HL-60 (cell line): ENCODE measurements at regions not wholly inside any gene's neighbourhood (a gene's known extent, or its start where the extent isn't known, plus 50 kb on each side); places are given as distances from the start of the nearest gene placed in this dataset.

Experiments used
- GABPA ChIP-seq: IDR thresholded peaks from 2 replicates; pipeline ENCODE4 v1.6.1; 2012; ENCODE audit warnings: low read depth
- POLR2AphosphoS5 ChIP-seq: IDR thresholded peaks from 2 replicates; pipeline ENCODE4 v1.6.1; 2012; ENCODE audit warnings: low read depth
- SPI1 ChIP-seq: IDR thresholded peaks from 2 replicates; pipeline ENCODE4 v1.6.1; 2012; ENCODE audit warnings: low read depth, mild to moderate bottlenecking, borderline replicate concordance
- TF ChIP-seq, protein P1 (sequence below): IDR thresholded peaks from one replicate; pipeline ENCODE4 v1.5.1; 2011; ENCODE audit warnings: low read length, control low read depth, inconsistent platforms; ENCODE audit not compliant: insufficient read depth

DNA sequence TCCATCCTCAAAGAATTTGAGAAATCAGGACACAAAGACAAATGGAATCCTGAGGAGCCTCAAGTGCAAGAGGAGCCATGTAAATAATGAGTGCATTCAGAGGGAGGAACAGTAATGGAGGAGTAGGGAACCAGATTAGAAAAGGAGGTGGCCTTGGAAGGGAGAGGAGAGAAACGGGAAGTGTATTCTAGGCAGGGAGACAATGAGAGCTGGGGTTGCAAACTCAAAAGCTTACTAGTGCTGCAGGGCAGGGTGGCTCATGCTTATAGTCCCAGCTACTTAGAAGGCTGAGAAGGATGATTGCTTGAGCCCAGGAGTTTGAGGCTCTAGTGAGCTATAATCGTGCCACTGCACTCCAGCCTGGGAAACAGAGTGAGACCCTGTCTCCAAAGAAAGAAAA is 113.2 kb upstream of the LSM6 start:
- TF ChIP-seq, protein P1, sequence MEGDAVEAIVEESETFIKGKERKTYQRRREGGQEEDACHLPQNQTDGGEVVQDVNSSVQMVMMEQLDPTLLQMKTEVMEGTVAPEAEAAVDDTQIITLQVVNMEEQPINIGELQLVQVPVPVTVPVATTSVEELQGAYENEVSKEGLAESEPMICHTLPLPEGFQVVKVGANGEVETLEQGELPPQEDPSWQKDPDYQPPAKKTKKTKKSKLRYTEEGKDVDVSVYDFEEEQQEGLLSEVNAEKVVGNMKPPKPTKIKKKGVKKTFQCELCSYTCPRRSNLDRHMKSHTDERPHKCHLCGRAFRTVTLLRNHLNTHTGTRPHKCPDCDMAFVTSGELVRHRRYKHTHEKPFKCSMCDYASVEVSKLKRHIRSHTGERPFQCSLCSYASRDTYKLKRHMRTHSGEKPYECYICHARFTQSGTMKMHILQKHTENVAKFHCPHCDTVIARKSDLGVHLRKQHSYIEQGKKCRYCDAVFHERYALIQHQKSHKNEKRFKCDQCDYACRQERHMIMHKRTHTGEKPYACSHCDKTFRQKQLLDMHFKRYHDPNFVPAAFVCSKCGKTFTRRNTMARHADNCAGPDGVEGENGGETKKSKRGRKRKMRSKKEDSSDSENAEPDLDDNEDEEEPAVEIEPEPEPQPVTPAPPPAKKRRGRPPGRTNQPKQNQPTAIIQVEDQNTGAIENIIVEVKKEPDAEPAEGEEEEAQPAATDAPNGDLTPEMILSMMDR = no peak
- TF ChIP-seq POLR2AphosphoS5 (no peak), SPI1 (peak; percentile 77), GABPA (no peak)
